CD4-positive, alpha-beta memory T cell (primary cell): ENCODE measurements at regions not wholly inside any gene's neighbourhood (a gene's known extent, or its start where the extent isn't known, plus 50 kb on each side); places are given as distances from the start of the nearest gene placed in this dataset.

ENCODE experiments used
- CTCF ChIA-PET: fragments of 350-600 bp; sonication (Branson Sonifier 250); formaldehyde crosslinking; loops from one replicate; lab custom pipeline; 2021; ENCODE audit warnings: inconsistent platforms; ENCODE audit not compliant: partially characterized antibody; lab: Charles Lee
- POLR2A ChIA-PET: fragments of 350-600 bp; sonication (Branson Sonifier 250); formaldehyde crosslinking; loops from one replicate; lab custom pipeline; 2021; ENCODE audit not compliant: partially characterized antibody; lab: Charles Lee
- DNase-seq, 5 donors: peaks; one replicate each; pipeline versions ENCODE4 v3.0.0 to v3.0.0-alpha.2; 2020 to 2022; ENCODE audit warnings: mixed read lengths in 1 of 5
- H3K27ac ChIP-seq: one replicate; pipeline ENCODE4 v1.7.0; 2013; ENCODE audit warnings: low read depth, low read length
- H3K27me3 ChIP-seq: 2 replicates; pipeline ENCODE4 v1.7.0; 2013; ENCODE audit warnings: mild to moderate bottlenecking, low read length, moderate library complexity; ENCODE audit not compliant: insufficient read depth
- H3K36me3 ChIP-seq: 2 replicates; pipeline ENCODE4 v1.7.0; 2013; ENCODE audit warnings: mild to moderate bottlenecking, low read length, moderate library complexity; ENCODE audit not compliant: insufficient read depth
- H3K4me1 ChIP-seq: 2 replicates; pipeline ENCODE4 v1.7.0; 2013; ENCODE audit warnings: mild to moderate bottlenecking, low read length, moderate library complexity; ENCODE audit not compliant: insufficient read depth
- H3K4me3 ChIP-seq, 2 donors: one replicate each; pipeline ENCODE4 v1.7.0; 2013; ENCODE audit warnings: low read length in 2 of 2, mild to moderate bottlenecking in 1 of 2
- H3K9me3 ChIP-seq, 2 donors: one replicate each; pipeline ENCODE4 v1.7.0; 2013; ENCODE audit warnings: low read length in 2 of 2, control low read depth in 1 of 2; ENCODE audit not compliant: control insufficient read depth in 1 of 2
- H3K27ac Mint-ChIP-seq, 7 donors: one replicate each; pipeline ENCODE4 v1.8.0; 2020 to 2021; ENCODE audit warnings: mixed read lengths in 7 of 7, mild to moderate bottlenecking in 6 of 7, inconsistent platforms in 3 of 7, moderate library complexity in 3 of 7
- H3K27me3 Mint-ChIP-seq, 2 donors: one replicate each; pipeline ENCODE4 v1.8.0; 2020 to 2021; ENCODE audit warnings: mixed read lengths in 2 of 2
- H3K36me3 Mint-ChIP-seq, 2 donors: one replicate each; pipeline ENCODE4 v1.8.0; 2020 to 2021; ENCODE audit warnings: mixed read lengths in 2 of 2, inconsistent platforms in 1 of 2, mild to moderate bottlenecking in 1 of 2
- H3K4me1 Mint-ChIP-seq, 4 donors: one replicate each; pipeline ENCODE4 v1.8.0; 2020 to 2021; ENCODE audit warnings: mixed read lengths in 4 of 4, mild to moderate bottlenecking in 1 of 4
- H3K4me3 Mint-ChIP-seq, 8 donors: one replicate each; pipeline ENCODE4 v1.8.0; 2020 to 2021; ENCODE audit warnings: mixed read lengths in 8 of 8, mild to moderate bottlenecking in 7 of 8, moderate library complexity in 6 of 8, inconsistent platforms in 3 of 8
- H3K9me3 Mint-ChIP-seq, 8 donors: one replicate each; pipeline ENCODE4 v1.8.0; 2020 to 2021; ENCODE audit warnings: mixed read lengths in 8 of 8, mild to moderate bottlenecking in 5 of 8, inconsistent platforms in 3 of 8, moderate library complexity in 1 of 8
- intact Hi-C: fragments of 100-400 bp; cut with micrococcal nuclease; formaldehyde crosslinking; loops from one replicate; pipeline ENCODE4 v1.15.1; 2023

- H3K4me3 ChIP-seq: no peak overlapping the region
- intact Hi-C loops: no loop called here
- ChIA-PET CTCF (no interaction called here), POLR2A (no interaction called here)
- no peak overlapping the region for H3K27ac ChIP-seq
- no peak for DNase-seq
- H3K9me3 Mint-ChIP-seq: peaks cover 0 to 13% (median 0%) of the 10 kb centered on the region in 8 donors
- no peaks in the 10 kb centered on the region for H3K27me3 Mint-ChIP-seq
- H3K27ac Mint-ChIP-seq: no peak overlapping the region
- H3K36me3 Mint-ChIP-seq: no peaks in the 10 kb centered on the region
- H3K4me3 Mint-ChIP-seq: no peak overlapping the region
- H3K36me3 ChIP-seq: no peaks in the 10 kb centered on the region
- H3K4me1 ChIP-seq: no peaks in the 10 kb centered on the region
- H3K9me3 ChIP-seq: no peaks in the 10 kb centered on the region
- H3K4me1 Mint-ChIP-seq: no peaks in the 10 kb centered on the region
- no peaks in the 10 kb centered on the region for H3K27me3 ChIP-seq
Measured at GRCh38 chr6:169898788-169899480, 147.5 kb downstream of the ERMARD start.

GRCh38 chr6:169897601-169898358 lies 146.4 kb downstream of the ERMARD start:
- intact Hi-C loops: no loop called here
- H3K27me3 ChIP-seq: no peaks in the 10 kb centered on the region
- no peaks in the 10 kb centered on the region for H3K36me3 ChIP-seq
- Mint-ChIP-seq H3K4me1 (no peaks in the 10 kb centered on the region), H3K4me3 (no peak overlapping the region), H3K36me3 (no peaks in the 10 kb centered on the region), H3K27ac (no peak overlapping the region), H3K27me3 (no peaks in the 10 kb centered on the region), H3K9me3 (peaks cover 0 to 11% (median 0%) of the 10 kb centered on the region in 8 donors)
- H3K9me3 ChIP-seq: no peaks in the 10 kb centered on the region
- DNase-seq: no peak
- CTCF ChIA-PET: no interaction called here
- no peaks in the 10 kb centered on the region for H3K4me1 ChIP-seq
- no peak overlapping the region for H3K4me3 ChIP-seq
- POLR2A ChIA-PET: no interaction called here
- H3K27ac ChIP-seq: no peak overlapping the region

- H3K4me1 Mint-ChIP-seq: no peaks in the 10 kb centered on the region
- no peak for DNase-seq
- H3K4me3 Mint-ChIP-seq: no peak overlapping the region
- H3K4me1 ChIP-seq: no peaks in the 10 kb centered on the region
- no peaks in the 10 kb centered on the region for H3K9me3 ChIP-seq
- H3K27ac Mint-ChIP-seq: no peak overlapping the region
- H3K27me3 Mint-ChIP-seq: no peaks in the 10 kb centered on the region
- ChIA-PET POLR2A (no interaction called here), CTCF (no interaction called here)
- no peaks in the 10 kb centered on the region for H3K36me3 Mint-ChIP-seq
- no peak overlapping the region for H3K27ac ChIP-seq
- intact Hi-C loops: no loop called here
- H3K9me3 Mint-ChIP-seq: peaks cover 0 to 7% (median 0%) of the 10 kb centered on the region in 8 donors
- H3K36me3 ChIP-seq: no peaks in the 10 kb centered on the region
- H3K4me3 ChIP-seq: no peak overlapping the region
- H3K27me3 ChIP-seq: no peaks in the 10 kb centered on the region
Measured at GRCh38 chr6:169896826-169897456, 145.5 kb downstream of the ERMARD start.

GRCh38 chr6:169895926-169896761 lies 144.7 kb downstream of the ERMARD start:
- Mint-ChIP-seq H3K27ac (no peak overlapping the region), H3K9me3 (peaks cover 0 to 7% (median 0%) of the 10 kb centered on the region in 8 donors), H3K36me3 (no peaks in the 10 kb centered on the region), H3K27me3 (no peaks in the 10 kb centered on the region), H3K4me1 (no peaks in the 10 kb centered on the region), H3K4me3 (no peak overlapping the region)
- Histone ChIP-seq H3K9me3 (no peaks in the 10 kb centered on the region), H3K4me3 (no peak overlapping the region), H3K4me1 (no peaks in the 10 kb centered on the region), H3K27me3 (no peaks in the 10 kb centered on the region), H3K36me3 (no peaks in the 10 kb centered on the region), H3K27ac (no peak overlapping the region)
- POLR2A ChIA-PET: no interaction called here
- DNase-seq: no peak
- CTCF ChIA-PET: no interaction called here
- intact Hi-C loops: no loop called here

GRCh38 chr6:169895000-169895759 lies 143.8 kb downstream of the ERMARD start:
- no peak overlapping the region for H3K27ac Mint-ChIP-seq
- no peaks in the 10 kb centered on the region for H3K4me1 Mint-ChIP-seq
- no peaks in the 10 kb centered on the region for H3K36me3 ChIP-seq
- H3K36me3 Mint-ChIP-seq: no peaks in the 10 kb centered on the region
- POLR2A ChIA-PET: no interaction called here
- no peak overlapping the region for H3K4me3 Mint-ChIP-seq
- H3K9me3 Mint-ChIP-seq: peaks cover 0 to 12% (median 0%) of the 10 kb centered on the region in 8 donors
- no peak overlapping the region for H3K27ac ChIP-seq
- intact Hi-C loops: no loop called here
- H3K27me3 ChIP-seq: no peaks in the 10 kb centered on the region
- DNase-seq: no peak
- H3K27me3 Mint-ChIP-seq: no peaks in the 10 kb centered on the region
- H3K4me1 ChIP-seq: no peaks in the 10 kb centered on the region
- CTCF ChIA-PET: no interaction called here
- H3K4me3 ChIP-seq: no peak overlapping the region
- no peaks in the 10 kb centered on the region for H3K9me3 ChIP-seq

GRCh38 chr6:169894377-169894960 lies 143.0 kb downstream of the ERMARD start:
- Histone ChIP-seq H3K4me3 (no peak overlapping the region), H3K27ac (no peak overlapping the region), H3K36me3 (no peaks in the 10 kb centered on the region), H3K9me3 (no peaks in the 10 kb centered on the region), H3K4me1 (no peaks in the 10 kb centered on the region), H3K27me3 (no peaks in the 10 kb centered on the region)
- no peaks in the 10 kb centered on the region for H3K27me3 Mint-ChIP-seq
- H3K9me3 Mint-ChIP-seq: peaks cover 0 to 10% (median 0%) of the 10 kb centered on the region in 8 donors
- no peaks in the 10 kb centered on the region for H3K36me3 Mint-ChIP-seq
- DNase-seq: no peak
- no peaks in the 10 kb centered on the region for H3K4me1 Mint-ChIP-seq
- intact Hi-C loops: no loop called here
- H3K27ac Mint-ChIP-seq: no peak overlapping the region
- no peak overlapping the region for H3K4me3 Mint-ChIP-seq
- CTCF ChIA-PET: interaction anchor here (0.5 kb wide), 1 partner anchor 23 kb away, joined by 3 read pairs; no protein-coding TSS in a partner anchor
- POLR2A ChIA-PET: no interaction called here
